Suprapubic skin (tissue), 4 donors: ENCODE measurements at regions not wholly inside any gene's neighbourhood (a gene's known extent, or its start where the extent isn't known, plus 50 kb on each side); places are given as distances from the start of the nearest gene placed in this dataset.

ENCODE experiments used
- DNase-seq, 2 donors: peaks; one replicate each; pipeline ENCODE4 v3.0.0-alpha.2; 2019; ENCODE audit warnings: low spot score in 2 of 2
- H3K27ac ChIP-seq: fragments of 200-600 bp; sonication (generic); one replicate; pipeline ENCODE4 v1.5.1; 2019
- H3K27me3 ChIP-seq: fragments of 200-600 bp; sonication (generic); one replicate; pipeline ENCODE4 v1.5.1; 2019
- H3K36me3 ChIP-seq: fragments of 200-600 bp; sonication (generic); one replicate; pipeline ENCODE4 v1.5.1; 2019
- H3K4me1 ChIP-seq: fragments of 200-600 bp; sonication (generic); one replicate; pipeline ENCODE4 v1.5.1; 2019
- H3K4me3 ChIP-seq: fragments of 200-600 bp; sonication (generic); one replicate; pipeline ENCODE4 v1.5.1; 2019; ENCODE audit warnings: mild to moderate bottlenecking
- H3K9me3 ChIP-seq: fragments of 200-600 bp; sonication (generic); one replicate; pipeline ENCODE4 v1.5.1; 2019
- EP300 ChIP-seq: sonication (generic); formaldehyde crosslinking; IDR thresholded peaks from one replicate; pipeline ENCODE4 v1.6.1; 2017; ENCODE audit warnings: antibody characterized with exemption
- POLR2A ChIP-seq, 2 donors: fragments of 450-650 bp; IDR thresholded peaks; one replicate each; pipeline ENCODE4 v1.6.1; 2017; ENCODE audit warnings: antibody characterized with exemption in 2 of 2, mild to moderate bottlenecking in 2 of 2, moderate library complexity in 2 of 2
- POLR2AphosphoS5 ChIP-seq, 3 donors: sonication (generic); formaldehyde crosslinking; IDR thresholded peaks; one replicate each; pipeline ENCODE4 v1.6.1; 2017; ENCODE audit warnings: antibody characterized with exemption in 3 of 3
- WGBS: methylation state at CpG from one replicate; pipeline ENCODE4 v1.1.5; 2018; 5-methylcytosine and 5-hydroxymethylcytosine counted together
- TF ChIP-seq, protein P1 (sequence below), 2 donors: fragments of 200-600 bp in 1 of 2; fragments of 450-650 bp in 1 of 2; sonication (generic) in 1 of 2; IDR thresholded peaks; one replicate each; pipeline ENCODE4 v1.5.1; 2016 to 2019; ENCODE audit warnings: antibody characterized with exemption in 2 of 2, mild to moderate bottlenecking in 1 of 2, moderate library complexity in 1 of 2

GRCh38 chr2:118241128-118241527, 152.9 kb downstream of the INSIG2 start:
- H3K9me3 ChIP-seq: no peaks in the 10 kb centered on the region
- 100% methylated on average over 3 of the region's 8 CpGs for WGBS
- no peak for DNase-seq

GRCh38 chr2:118240276-118240675, 152.0 kb downstream of the INSIG2 start:
- no peak for DNase-seq
- H3K27ac ChIP-seq: no peak overlapping the region
- WGBS: 96% methylated on average over 2 of the region's 2 CpGs
- H3K9me3 ChIP-seq: no peaks in the 10 kb centered on the region
- peaks cover 20% of the 10 kb centered on the region for H3K27me3 ChIP-seq
- no peaks in the 10 kb centered on the region for H3K36me3 ChIP-seq
- H3K4me1 ChIP-seq: no peaks in the 10 kb centered on the region
- TF ChIP-seq, protein P1, sequence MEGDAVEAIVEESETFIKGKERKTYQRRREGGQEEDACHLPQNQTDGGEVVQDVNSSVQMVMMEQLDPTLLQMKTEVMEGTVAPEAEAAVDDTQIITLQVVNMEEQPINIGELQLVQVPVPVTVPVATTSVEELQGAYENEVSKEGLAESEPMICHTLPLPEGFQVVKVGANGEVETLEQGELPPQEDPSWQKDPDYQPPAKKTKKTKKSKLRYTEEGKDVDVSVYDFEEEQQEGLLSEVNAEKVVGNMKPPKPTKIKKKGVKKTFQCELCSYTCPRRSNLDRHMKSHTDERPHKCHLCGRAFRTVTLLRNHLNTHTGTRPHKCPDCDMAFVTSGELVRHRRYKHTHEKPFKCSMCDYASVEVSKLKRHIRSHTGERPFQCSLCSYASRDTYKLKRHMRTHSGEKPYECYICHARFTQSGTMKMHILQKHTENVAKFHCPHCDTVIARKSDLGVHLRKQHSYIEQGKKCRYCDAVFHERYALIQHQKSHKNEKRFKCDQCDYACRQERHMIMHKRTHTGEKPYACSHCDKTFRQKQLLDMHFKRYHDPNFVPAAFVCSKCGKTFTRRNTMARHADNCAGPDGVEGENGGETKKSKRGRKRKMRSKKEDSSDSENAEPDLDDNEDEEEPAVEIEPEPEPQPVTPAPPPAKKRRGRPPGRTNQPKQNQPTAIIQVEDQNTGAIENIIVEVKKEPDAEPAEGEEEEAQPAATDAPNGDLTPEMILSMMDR (IDR thresholded peaks at IDR 0.05): no peak
- TF ChIP-seq POLR2A (IDR thresholded peaks at IDR 0.05) (no peak), EP300 (no peak), POLR2AphosphoS5 (IDR thresholded peaks at IDR 0.05) (no peak)
- H3K4me3 ChIP-seq: no peak overlapping the region

More at GRCh38 chr2:118241128-118241527, 152.9 kb downstream of the INSIG2 start:
- Histone ChIP-seq H3K36me3 (no peaks in the 10 kb centered on the region), H3K4me1 (no peaks in the 10 kb centered on the region), H3K4me3 (no peak overlapping the region), H3K27ac (no peak overlapping the region), H3K27me3 (peaks cover 12% of the 10 kb centered on the region)
- TF ChIP-seq POLR2A (IDR thresholded peaks at IDR 0.05) (no peak), EP300 (no peak)

DNA sequence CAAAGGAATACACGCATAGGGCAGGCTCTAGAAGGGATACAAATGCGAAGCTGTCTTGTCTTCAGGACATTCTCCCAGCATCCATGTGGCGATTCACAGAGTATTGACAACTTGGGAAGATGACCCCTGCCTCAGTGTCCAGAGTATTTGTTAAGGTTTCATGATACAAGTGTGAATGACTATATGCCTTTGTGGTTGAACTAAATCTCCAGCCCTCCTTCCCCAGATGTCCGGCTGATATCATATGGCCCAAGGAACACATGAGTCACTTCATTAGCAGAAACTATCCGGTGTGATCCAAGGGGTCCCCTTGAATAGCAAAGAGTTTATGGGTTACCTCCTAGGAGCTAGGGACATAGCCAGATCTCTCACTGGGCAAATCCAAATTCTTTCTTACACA, 151.0 kb downstream of the INSIG2 start:
- no peak for DNase-seq
- Histone ChIP-seq H3K4me1 (no peaks in the 10 kb centered on the region), H3K27me3 (peaks cover 20% of the 10 kb centered on the region), H3K36me3 (no peaks in the 10 kb centered on the region), H3K27ac (no peak overlapping the region), H3K9me3 (no peaks in the 10 kb centered on the region), H3K4me3 (no peak overlapping the region)
- 95% methylated on average over 5 of the region's 5 CpGs for WGBS
- no peak for TF ChIP-seq EP300
- TF ChIP-seq, protein P1 (IDR thresholded peaks at IDR 0.05): no peak
- TF ChIP-seq POLR2A (IDR thresholded peaks at IDR 0.05): no peak
- TF ChIP-seq POLR2AphosphoS5 (IDR thresholded peaks at IDR 0.05): no peak

GRCh38 chr2:118237451-118237850, 149.2 kb downstream of the INSIG2 start:
- H3K4me1 ChIP-seq: no peaks in the 10 kb centered on the region
- H3K36me3 ChIP-seq: no peaks in the 10 kb centered on the region
- no peak for DNase-seq
- peaks cover 25% of the 10 kb centered on the region for H3K27me3 ChIP-seq
- H3K4me3 ChIP-seq: no peak overlapping the region
- TF ChIP-seq POLR2AphosphoS5 (IDR thresholded peaks at IDR 0.05) (no peak), POLR2A (IDR thresholded peaks at IDR 0.05) (no peak), EP300 (no peak)
- TF ChIP-seq, protein P1 (IDR thresholded peaks at IDR 0.05): no peak
- no peak overlapping the region for H3K27ac ChIP-seq
- H3K9me3 ChIP-seq: no peaks in the 10 kb centered on the region

- TF ChIP-seq POLR2AphosphoS5 (IDR thresholded peaks at IDR 0.05): no peak
- TF ChIP-seq, protein P1 (IDR thresholded peaks at IDR 0.05): no peak
- no peak for TF ChIP-seq POLR2A (IDR thresholded peaks at IDR 0.05)
- TF ChIP-seq EP300: no peak
- Histone ChIP-seq H3K4me1 (peaks cover 2% of the 10 kb centered on the region), H3K36me3 (no peaks in the 10 kb centered on the region), H3K9me3 (no peaks in the 10 kb centered on the region), H3K4me3 (no peak overlapping the region), H3K27ac (no peak overlapping the region), H3K27me3 (peaks cover 26% of the 10 kb centered on the region)
- no peak for DNase-seq
- 60% methylated on average over 9 of the region's 9 CpGs for WGBS
Observed at GRCh38 chr2:118232796-118233195, 144.5 kb downstream of the INSIG2 start.

DNA sequence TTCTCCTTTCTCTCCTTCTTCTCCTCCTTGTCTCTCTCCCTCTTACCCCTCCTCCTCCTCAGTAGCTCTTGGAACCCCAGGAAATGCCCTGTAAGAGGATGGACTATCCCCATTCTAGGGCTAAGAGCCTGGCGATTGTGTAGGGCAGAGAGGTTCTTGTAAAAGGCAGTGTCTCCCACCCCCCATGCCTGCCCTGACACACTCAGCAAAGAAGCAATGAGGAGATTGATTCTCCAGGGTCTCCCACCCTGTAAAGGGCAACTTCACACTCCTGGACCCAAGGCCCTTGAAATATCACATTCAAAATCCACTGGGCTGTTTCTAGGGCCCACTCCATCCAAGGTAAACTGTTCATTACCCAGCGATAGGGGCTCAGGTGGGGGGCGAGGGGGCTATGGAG, 144.1 kb downstream of the INSIG2 start:
- TF ChIP-seq POLR2AphosphoS5 (IDR thresholded peaks at IDR 0.05) (no peak), EP300 (no peak), POLR2A (IDR thresholded peaks at IDR 0.05) (no peak)
- TF ChIP-seq, protein P1 (IDR thresholded peaks at IDR 0.05): no peak
- Histone ChIP-seq H3K9me3 (no peaks in the 10 kb centered on the region), H3K4me3 (no peak overlapping the region), H3K27me3 (peaks cover 24% of the 10 kb centered on the region), H3K4me1 (peaks cover 6% of the 10 kb centered on the region), H3K27ac (no peak overlapping the region), H3K36me3 (no peaks in the 10 kb centered on the region)
- 86% methylated on average over 3 of the region's 3 CpGs for WGBS
- no peak for DNase-seq
